Activated CD8-positive, alpha-beta memory T cell treated with anti-CD3 and anti-CD28 coated beads for 48 hours (primary cell): ENCODE measurements at regions not wholly inside any gene's neighbourhood (a gene's known extent, or its start where the extent isn't known, plus 50 kb on each side); places are given as distances from the start of the nearest gene placed in this dataset.
"Not testable (repeated sequence)": the region's sequence is repeated elsewhere in the genome, so short reads cannot be mapped to it uniquely, and the experiment has no call there.

Experiments used
- DNase-seq, 3 experiments: peaks; one replicate each; pipeline ENCODE4 v3.0.0-alpha.2; 2020; ENCODE audit warnings: low read depth in 2 of 3, low spot score in 2 of 3

DNA sequence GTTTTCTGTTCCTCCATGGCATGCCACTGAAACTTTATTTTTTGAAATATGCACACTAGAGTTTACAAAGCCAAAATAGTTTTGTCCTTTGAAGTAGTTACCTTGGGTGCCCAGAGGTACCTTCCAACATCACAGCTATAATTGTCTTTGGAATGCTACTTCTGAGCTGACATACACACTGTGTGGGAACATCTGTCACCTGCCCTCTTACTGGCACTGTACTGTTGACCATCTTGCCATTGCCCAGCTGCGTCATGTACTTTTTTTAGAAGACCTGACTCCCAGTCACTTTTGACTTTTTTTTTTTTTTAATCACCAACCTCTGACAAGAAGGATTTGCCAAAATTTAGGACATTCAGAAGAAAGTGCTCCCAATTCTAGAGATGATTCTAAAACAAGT, 200.5 kb upstream of the CXorf66 start:
- DNase-seq, result no peak

DNA sequence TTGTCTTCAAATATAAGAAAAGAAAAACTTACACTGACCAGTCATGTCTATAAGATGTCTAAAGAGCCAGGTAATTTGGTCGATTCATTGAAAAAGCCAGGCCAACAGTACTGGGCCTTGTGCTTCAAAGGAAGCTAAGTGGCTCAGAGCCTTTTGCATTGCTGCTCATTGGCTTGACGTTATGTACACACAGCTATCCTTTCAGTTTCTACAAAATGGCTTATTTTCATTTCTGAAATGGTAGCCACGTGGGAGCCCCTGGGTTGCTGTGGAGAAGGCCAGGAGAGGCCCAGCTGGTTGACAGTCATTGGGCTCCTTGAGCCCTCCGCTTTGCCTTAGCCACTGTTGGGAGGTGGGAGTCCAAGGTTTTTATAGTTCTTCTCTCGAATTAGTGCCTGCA, 199.1 kb upstream of the CXorf66 start:
- DNase-seq, result no peak

DNA sequence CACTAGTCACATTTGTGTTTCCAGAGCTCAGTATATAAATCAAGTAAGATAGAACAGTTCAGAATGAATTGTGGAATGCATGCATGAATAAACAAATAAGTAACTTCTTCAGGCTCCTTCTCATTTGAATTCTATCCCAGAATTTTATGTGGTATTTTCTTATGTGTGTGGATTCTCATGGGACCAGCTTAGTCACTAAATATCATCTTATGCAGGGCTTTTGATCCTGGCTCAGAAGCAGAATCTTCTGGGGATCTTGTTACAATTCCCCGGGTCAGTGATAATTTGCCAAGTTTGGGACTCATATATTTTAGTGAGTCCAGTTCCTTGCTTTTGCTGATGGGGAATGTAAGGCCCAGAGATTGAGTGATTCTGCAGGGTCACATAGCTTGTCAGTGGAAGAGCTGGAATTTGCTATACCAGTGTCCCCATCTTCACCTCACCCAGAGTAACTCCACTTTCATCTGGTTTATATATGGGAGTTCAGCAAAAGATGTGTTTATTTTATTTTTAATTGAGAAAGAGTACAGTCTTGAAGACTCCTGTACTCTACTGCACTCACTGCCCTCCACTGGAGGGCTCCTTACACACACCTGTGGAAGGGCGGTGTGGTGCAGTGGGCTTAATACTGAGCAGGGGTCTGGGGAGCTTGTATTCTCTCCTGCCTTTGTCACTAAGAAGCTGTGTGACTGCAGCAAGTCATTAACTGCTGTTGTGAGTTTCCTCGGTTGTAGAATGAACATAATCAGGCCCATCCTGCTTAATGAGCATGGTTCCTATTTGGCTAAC, 198.2 kb upstream of the CXorf66 start:
- DNase-seq, result no peak

DNA sequence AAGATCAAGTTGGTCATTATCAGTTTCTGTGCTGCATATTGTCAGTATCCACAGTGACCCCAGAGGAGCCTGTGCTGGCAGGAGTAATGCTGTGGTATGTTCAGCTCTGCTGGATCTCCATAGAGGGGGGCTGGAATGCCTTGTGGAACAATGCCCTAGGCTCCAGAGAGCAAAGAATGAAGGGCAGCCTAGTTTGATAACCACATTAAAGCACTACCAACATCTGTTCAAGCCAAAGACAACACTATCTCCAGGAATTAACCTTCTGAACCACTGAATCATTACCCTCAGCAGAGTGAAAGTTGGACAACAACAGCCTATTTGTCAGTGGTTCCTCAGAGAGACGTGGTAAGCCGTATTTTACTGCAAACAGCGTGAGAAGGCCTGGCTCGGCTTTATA, 192.3 kb upstream of the CXorf66 start:
- no peak for DNase-seq

DNA sequence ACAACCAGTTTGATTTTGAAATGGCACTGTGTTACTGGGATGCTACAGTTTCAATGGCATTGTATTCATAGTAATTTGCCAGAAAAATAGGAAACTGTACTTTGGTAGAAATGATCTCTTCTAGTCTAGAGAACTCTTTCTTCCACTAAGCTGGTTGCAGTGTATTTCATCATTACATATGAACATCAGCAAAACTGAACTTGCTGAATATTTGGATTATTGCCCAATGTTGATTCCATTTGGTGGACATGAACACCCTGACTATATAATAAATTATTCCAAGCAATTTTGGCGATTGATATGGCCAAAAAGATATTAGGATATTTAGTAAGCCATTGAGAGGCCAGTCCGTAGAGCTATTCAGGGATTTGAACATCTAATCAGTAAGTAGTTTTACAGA, 191.8 kb upstream of the CXorf66 start:
- DNase-seq, result no peak

DNA sequence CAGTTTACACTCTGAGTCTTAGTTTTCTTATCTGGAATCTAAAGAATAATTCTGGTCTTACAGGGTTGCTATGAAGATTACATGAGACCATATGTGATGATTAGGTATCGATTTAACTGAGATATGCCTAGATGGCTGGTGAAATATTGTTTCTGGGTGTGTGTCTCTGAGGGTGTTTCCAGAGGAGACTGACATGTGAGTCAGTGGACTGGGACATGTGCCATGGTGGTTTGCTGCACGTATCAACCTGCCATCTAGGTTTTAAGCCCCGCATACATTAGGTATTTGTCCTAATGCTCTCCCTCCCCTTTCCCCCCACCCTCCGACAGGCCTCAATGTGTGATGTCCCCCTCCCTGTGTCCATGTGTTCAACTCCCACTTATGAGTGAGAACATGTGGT, 186.0 kb upstream of the CXorf66 start:
- no peak for DNase-seq

DNA sequence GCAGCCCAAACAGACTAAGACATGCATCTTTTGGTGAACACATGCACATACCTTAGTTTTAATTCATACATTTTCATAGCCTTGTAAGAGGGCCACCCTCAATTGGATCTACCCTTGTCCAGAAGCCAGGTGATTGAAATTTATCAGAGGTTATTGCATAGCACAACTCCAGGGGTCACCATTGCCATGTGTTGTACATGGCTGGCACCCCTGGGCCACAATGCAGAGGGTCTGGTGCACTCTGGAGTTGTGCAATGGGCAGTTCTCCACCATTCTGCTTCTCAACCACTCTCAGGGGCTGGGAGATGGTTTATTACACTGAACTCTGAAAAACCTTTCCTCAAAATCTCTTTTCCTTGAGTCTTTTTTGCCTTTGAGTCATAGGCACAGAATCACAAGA, 184.4 kb upstream of the CXorf66 start:
- no peak for DNase-seq

DNA sequence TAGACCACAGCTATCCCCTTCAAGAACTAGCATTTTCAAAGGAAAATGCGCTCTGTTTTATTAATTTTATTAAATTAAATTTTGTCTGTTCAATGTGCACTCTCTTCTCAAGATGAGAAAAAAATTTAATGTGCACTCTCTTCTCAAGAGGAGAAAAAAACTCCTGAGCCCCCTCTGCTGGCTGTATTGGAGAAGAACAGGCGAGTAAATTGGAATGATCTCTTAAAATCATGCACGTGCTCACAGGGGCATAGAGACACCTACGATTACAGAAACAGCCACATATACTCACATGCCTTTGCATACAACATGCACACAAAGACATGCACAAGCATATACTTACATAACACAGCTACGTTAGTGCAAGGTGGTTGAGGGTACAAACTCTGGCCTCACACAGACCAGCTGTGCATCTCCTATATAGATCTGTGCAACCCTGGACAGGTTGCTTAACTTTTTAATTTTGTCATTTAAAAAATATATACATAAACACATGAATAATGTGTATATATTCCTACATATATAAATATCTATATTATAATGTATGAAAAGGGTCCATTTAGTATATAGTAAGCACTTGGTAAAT, 176.2 kb upstream of the CXorf66 start:
- no peak for DNase-seq

DNA sequence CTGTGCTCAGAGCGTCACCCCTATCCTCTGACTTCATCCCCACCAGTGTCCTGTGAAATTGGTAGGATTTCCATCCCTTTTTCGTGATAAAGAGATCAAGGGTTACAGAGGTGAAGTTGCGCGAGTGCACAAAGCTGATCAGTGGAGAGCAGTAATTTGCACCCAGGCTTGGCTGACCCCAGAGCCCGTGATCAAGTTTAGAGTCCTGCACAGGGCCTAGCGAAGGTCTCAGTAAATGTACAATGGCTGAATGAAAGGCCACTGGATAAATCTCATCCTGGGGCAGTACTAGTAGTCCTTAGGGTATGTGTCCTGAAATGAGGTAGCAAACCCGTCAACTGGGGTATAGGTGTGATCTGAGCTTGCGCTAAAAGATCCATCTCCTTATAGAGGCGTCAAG, 173.2 kb upstream of the CXorf66 start:
- not testable (repeated sequence) for DNase-seq

DNA sequence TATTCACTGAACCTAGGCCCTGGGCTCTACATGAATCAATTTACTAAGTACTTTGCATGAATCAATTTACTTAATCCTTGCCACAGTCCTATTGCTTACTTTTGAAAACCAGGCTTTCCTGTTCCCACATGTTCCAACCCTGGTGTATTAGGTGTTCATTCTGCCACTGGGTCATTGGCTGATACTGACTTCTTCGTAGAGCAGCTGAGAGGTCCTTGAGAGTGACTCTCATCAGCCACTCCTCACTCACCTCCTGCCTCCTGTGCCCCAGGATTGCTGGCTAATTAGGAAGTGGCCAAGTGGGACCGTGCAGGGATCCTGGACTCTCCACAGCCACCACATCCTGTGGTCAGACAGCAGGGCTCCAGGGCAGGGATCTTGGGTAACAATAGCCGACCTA, 172.7 kb upstream of the CXorf66 start:
- DNase-seq, result not testable (repeated sequence)

DNA sequence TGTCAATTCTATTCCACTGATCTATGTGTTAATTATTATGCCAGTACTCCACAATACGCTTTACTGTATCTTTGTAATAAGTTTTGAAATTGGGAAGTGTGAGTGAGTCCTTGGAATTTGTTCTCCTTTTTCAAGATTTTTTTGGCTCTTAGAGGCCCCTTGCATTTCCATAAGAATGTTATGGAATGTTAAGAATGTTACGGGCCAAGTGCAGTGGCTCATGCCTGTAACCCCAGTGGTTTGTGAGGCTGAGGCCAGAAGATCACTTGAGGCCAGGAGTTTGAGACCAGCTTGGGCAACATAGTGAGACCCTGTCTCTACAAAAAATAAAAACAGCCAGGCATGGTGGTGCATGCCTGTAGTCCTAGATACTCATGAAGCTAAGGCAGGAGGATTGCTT, 167.6 kb upstream of the CXorf66 start:
- DNase-seq, result no peak

DNA sequence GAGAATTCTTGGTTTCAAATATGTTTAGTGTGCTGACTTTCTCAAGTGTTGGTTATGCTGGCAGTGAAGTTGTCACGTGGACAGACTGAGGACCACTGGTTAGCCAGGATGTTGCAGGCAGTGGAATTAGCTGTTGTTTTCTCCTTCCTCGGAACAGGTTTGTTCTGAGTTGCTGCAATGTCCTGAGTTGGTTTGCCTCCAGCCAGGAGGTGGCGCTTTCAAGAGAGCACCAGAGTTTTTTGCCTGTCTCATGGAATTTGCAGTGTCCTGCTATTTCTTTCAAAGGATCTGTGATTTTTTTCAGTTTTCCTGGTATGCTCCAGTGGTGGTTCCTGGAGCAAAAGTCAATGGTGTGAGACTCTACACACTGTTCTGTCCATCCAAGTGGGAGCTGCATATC, 158.1 kb upstream of the CXorf66 start:
- DNase-seq, result no peak

DNA sequence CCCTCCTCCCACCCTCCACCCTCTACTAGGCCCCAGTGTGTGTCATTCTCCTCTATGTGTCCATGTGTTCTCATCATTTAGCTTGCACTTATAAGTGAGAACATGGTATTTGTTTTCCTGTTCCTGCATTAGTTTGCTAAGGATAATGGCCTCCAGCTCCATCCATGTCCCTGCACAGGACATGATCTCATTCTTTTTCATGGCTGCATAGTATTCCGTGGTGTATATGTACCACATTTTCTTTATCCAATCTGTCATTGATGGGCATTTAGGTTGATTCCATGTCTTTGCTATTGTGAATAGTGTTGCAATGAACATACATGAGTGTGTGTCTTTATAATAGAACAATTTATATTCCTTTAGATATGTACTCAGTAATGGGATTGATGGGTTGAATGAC, 148.7 kb upstream of the CXorf66 start:
- DNase-seq, result not testable (repeated sequence)

DNA sequence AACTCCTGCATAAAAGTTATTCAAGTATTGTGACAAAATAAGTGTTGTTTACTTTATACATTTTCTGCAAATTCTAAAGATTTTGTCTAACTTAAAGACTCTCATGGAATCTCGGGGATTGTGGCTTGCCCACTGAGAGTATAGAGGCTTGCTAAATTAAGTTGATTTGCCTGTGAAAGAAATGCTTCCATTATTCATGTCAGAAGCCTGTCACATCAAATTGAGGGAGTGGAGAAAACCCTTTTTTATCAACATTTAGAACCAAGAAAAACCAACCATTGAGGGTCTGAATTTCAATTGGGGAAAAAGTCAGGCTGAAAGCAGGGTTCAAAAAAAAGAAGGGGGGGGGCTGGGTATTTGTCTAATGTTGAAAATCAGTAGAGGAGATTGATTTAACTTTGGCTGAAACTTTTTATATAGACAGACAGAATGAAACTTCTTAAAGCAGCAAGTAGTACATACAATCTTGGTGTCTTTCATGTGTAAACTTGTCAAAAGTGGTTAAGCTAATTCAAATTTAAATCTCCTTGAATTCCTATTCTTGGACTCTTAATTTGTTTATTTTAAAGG, 144.8 kb upstream of the CXorf66 start:
- no peak for DNase-seq

DNA sequence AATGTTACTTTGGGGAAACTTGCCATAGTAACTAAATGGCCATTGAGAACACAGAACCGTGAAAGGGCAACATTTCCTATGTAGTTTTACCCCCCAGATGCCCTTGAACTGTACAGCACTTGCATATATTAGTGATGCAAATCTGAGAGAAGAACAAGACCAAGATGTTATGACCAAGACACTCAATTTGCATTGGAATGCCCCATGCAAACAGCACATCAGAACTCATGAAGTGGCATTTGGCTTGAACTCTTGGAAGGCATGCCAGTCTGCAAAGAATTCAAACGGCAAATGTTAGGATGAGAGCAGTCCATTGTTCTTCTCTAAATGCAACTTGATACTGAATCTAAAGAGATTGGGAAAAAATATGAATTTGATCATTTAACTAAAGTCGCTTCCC, 139.4 kb upstream of the CXorf66 start:
- DNase-seq, result no peak

DNA sequence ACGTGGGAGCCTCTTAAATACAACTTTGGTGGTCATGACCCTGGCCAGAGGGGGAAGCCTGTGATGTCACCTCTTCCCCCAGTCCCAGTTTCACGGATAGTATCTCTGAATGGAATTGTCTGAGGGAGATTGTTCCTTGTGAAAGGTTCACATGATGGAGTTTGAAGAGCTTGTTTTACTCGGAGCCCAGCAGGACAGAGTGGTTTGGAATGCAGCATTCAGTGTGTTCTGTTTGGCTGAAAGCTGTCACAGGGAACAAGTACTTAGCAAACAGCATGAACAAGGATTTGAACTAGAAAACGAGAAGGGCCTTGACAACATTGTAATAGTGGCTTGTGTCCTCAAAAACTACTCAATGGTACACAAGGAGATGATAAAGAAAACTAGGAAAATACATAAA, 133.9 kb upstream of the CXorf66 start:
- DNase-seq, result no peak

DNA sequence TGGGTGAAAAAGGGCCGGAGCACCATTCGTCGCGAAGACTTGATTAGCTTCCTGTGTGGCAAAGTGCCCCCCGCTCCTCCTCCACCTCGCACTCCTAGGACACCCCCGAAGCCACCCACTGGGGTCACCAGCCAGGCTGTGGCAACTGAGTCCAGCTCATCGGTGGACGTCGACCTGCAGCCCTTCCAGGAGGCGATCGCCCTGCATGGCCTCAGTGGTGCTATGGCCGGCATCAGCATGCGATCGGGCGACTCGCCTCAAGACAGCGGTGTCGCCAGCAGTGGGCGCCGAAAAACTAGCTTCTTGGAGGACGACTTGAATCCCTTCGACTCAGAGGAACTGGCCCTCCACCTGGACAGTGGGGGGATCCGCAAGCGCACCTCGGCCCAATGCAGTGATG, 126.8 kb upstream of the CXorf66 start:
- no peak for DNase-seq

DNA sequence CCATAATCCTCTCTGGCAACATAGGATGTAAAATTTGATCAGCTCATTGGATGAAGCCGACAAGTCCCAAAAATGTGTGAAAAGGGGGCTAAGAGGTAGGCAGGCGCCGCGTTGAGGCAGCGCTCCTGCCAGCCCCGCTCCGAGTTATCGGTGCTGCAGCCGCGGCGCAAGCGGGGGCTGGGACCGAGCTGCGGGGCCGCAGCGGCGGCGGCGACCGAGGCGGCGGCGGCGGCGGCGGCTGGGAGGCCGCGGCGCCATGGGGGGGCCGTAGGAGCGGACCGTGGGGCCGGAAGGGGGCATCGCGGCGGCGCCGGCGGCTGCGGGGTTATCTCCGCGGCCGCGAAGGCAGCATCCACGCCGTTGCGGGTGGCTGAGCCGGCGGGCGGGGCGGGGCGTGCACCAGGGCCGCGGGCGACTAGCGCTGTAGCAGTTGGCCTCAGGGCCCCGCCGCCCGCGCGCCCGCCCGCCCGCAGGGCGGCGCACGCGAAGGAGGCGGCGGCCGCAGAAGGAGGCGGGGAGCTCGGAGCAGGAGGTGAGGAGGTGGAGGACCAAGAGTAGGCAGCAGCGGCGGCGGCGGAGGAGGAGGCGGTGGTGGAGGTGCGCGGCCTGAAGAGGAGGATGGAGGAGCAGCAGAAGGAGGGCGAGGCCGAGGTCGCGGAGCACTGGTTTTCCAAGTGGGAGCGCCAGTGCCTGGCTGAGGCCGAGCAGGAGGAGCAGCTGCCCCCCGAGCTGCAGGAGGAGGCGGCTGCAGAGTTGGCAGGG, 126.0 kb upstream of the CXorf66 start:
- no peak for DNase-seq

DNA sequence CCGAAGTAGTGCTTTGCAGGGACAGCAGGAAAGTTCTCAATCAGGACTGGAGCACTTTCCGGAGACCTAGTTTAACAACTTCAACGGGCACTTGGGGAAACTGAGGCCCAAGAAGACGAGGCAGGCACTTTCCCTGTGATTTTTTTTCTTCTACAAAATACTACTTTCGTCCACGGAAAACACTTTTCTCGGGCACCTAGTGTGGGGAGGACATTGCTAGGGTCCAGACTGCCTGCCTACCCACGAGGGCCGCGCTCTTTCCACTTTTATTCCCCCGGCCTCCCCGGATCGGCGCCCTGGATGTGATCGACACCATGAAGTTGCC, 125.4 kb upstream of the CXorf66 start:
- no peak for DNase-seq

DNA sequence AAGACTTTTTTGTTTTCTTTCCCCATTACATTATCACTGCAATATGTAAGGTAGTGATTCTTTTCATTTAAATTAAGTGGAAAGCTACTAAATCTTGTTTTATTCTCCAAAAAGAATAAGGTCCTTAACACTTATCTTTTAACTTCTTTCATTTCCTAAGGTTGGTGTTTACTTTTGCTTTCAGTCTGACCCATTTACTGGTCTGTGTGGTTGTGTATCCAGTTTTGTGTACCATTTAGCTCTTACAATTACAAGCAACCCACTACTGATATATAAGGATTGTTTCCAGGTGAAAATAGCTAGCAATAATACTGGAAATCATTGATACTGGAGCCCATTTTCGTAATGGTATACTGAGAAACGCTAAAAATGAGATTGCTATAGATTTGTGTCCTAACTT, 123.1 kb upstream of the CXorf66 start:
- no peak for DNase-seq

DNA sequence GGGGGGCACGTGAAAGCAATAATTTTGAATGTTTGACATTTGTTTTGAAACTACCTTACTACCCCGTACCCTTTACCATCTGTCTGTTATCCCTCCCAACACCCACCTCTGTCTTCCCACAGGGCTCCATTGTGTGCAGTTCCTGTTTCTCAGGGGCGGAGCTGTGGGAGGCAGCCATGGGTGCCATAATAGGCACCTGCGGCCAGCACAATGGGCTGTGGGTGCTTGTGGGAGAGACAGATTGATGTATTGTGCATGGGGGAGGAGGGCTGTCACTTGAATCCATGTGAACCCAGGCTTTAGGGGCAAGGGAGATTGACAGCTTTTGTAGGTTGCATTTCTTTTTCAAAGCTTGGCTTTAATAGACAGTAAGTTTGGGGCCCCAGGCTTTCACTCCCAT, 122.6 kb upstream of the CXorf66 start:
- no peak for DNase-seq

DNA sequence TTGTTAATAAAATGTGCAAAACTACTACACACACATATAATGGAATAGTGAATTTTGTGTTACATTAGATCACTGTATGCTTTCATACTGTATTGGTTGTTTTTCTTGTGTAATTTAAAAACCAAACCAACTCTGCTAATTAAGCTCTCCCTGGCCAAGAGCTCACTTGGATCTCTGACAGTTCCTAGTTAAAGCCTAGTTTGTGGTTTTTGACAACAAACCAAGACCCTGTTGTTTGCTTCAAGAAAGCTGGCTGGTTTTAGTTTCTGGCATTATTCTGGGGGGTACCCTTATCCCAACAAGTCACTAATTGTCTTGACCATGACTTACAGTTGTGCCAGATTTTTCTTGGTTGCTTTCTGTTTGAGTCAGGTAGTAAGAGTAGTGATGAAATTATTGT, 121.4 kb upstream of the CXorf66 start:
- DNase-seq, result no peak
